Heart right ventricle (tissue), 16 donors: ENCODE measurements at regions not wholly inside any gene's neighbourhood (a gene's known extent, or its start where the extent isn't known, plus 50 kb on each side); places are given as distances from the start of the nearest gene placed in this dataset.

ENCODE experiments used
- ATAC-seq, 8 donors: fragments of 200-7000 bp; cut with Tn5 transposase; one replicate each; pipeline ENCODE4 v1.9.1; 2020; ENCODE audit warnings: mild to moderate bottlenecking in 8 of 8, moderate library complexity in 8 of 8, moderate number of reproducible peaks in 1 of 8
- DNase-seq, 2 donors: peaks; one replicate each; pipeline ENCODE4 v3.0.0-alpha.2; 2020
- H3K27ac ChIP-seq, 10 donors: fragments of 200-600 bp; sonication (generic) in 2 of 10; one replicate each; pipeline versions ENCODE4 v1.5.0 to v1.8.0; 2020 to 2022; ENCODE audit warnings: mild to moderate bottlenecking in 3 of 10
- H3K27me3 ChIP-seq, 7 donors: fragments of 200-600 bp; one replicate each; pipeline ENCODE4 v1.8.0; 2021 to 2022; ENCODE audit warnings: mild to moderate bottlenecking in 2 of 7
- H3K36me3 ChIP-seq, 9 donors: fragments of 200-600 bp; sonication (generic) in 1 of 9; one replicate each; pipeline versions ENCODE4 v1.5.0 to v1.8.0; 2020 to 2022; ENCODE audit warnings: mild to moderate bottlenecking in 2 of 9
- H3K4me1 ChIP-seq, 9 donors: fragments of 200-600 bp; sonication (generic) in 1 of 9; one replicate each; pipeline versions ENCODE4 v1.5.0 to v1.8.0; 2020 to 2022; ENCODE audit warnings: mild to moderate bottlenecking in 4 of 9
- H3K4me3 ChIP-seq, 10 donors: fragments of 200-600 bp; sonication (generic) in 2 of 10; one replicate each; pipeline versions ENCODE4 v1.5.0 to v1.8.0; 2020 to 2022; ENCODE audit warnings: mild to moderate bottlenecking in 7 of 10, moderate library complexity in 2 of 10
- H3K9me3 ChIP-seq, 11 donors: fragments of 200-600 bp in 10 of 11; sonication (generic) in 2 of 11; one replicate each; pipeline versions ENCODE4 v1.5.0 to v1.8.0; 2013 to 2022; ENCODE audit warnings: mild to moderate bottlenecking in 2 of 11, control low read depth in 1 of 11, moderate library complexity in 1 of 11
- CTCF ChIP-seq, 9 donors: fragments of 200-600 bp; sonication (generic) in 2 of 9; IDR thresholded peaks; one replicate each; pipeline versions ENCODE4 v1.5.0 to v1.8.0; 2021 to 2022; ENCODE audit warnings: antibody characterized with exemption in 9 of 9, mild to moderate bottlenecking in 5 of 9, moderate library complexity in 1 of 9
- WGBS, 2 donors: extraction: QIAGEN DNeasy Blood & Tissue Kit; methylation state at CpG; one replicate each; pipeline ENCODE4 v1.1.7; 2013; ENCODE audit warnings: inconsistent platforms in 1 of 2; 5-methylcytosine and 5-hydroxymethylcytosine counted together
- intact Hi-C, 10 donors: fragments of 100-400 bp; cut with DNase I; formaldehyde crosslinking; loops; one replicate each; pipeline versions ENCODE4 v1.11.1 to v1.14.2; 2022
- donor health status: Arrhythmogenic right ventricular cardiomyopathy.
- donor health status: ischemic (EF 13 %, LVEDD 7.1; RV severe dilation, severe dysfunction).
- donor health status: healthy with polysubstance abuse.
- donor health status: DM: no; HTN: yes; CAD: no.
- donor health status: DM: no; HTN: no; CAD: no.
- donor health status: ischemic (EF 25% LVEDD 6.9; RV normal size, moderate dysfunction).
- donor health status: ischemic (EF 25% LVEDD 5.7; RV mildly dilated, moderate dysfunction).
- donor health status: healthy.
- donor health status: DM: yes; HTN: yes; CAD: no.
- donor health status: Ischemic cardiomyopathy.
- donor health status: ischemic (EF 35%, LVEDD 5.7; RV mildly dilated, moderate dysfunction).
- donor health status: nonischemic (EF 11% LVEDD 7.7; RV severe dilation, severe dysfunction).
- donor health status: DM: yes; HTN: yes; CAD: no.
- donor health status: PGD.
- donor health status: ischemic (EF 29% LVEDD 5.4; RV normal size, mild dysfunction).
- donor health status: nonischemic (EF 23%, LVEDD 6.1; RV moderate dilation, normal function).

DNA sequence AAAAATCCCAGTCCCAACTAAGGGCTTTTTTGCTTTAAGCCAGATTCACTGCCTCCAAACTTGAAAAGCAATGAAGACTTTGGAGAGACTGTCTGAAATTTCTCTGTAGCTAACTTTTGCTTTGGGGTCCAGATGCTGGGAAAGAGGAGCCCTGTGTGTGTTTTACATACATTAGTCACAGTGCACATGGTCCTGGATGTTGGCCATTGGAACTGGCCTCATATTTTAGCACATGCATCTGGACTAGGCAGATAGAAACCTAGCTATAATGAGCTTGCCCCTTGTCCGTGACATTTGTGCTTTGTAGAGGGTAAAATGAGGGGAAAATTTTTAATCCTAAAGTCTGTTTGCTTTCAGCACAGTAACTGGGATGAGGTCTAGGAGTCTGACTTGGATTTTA, 421.7 kb downstream of the CDK5RAP2 start:
- intact Hi-C loops: no loop called here
- peaks cover 0 to 3% (median 0%) of the 10 kb centered on the region in 7 donors for H3K27me3 ChIP-seq
- H3K4me1 ChIP-seq: no peaks in the 10 kb centered on the region
- 82 to 83% methylated on average over 1 of the region's 1 CpG for WGBS, 2 donors
- H3K9me3 ChIP-seq: peaks cover 0 to 14% (median 0%) of the 10 kb centered on the region in 11 donors
- no peak for TF ChIP-seq CTCF (IDR thresholded peaks at IDR 0.05)
- no peak overlapping the region for H3K4me3 ChIP-seq
- H3K27ac ChIP-seq: no peak overlapping the region
- DNase-seq (no peak), ATAC-seq (no peak)
- H3K36me3 ChIP-seq: no peaks in the 10 kb centered on the region

- H3K36me3 ChIP-seq: no peaks in the 10 kb centered on the region
- ATAC-seq (no peak), DNase-seq (no peak)
- no peaks in the 10 kb centered on the region for H3K4me1 ChIP-seq
- H3K27ac ChIP-seq: no peak overlapping the region
- 71 to 75% methylated on average over 8 of the region's 8 CpGs for WGBS, 2 donors
- peaks cover 0 to 4% (median 0%) of the 10 kb centered on the region in 7 donors for H3K27me3 ChIP-seq
- H3K4me3 ChIP-seq: no peak overlapping the region
- intact Hi-C loops: no loop called here
- no peak for TF ChIP-seq CTCF (IDR thresholded peaks at IDR 0.05)
- H3K9me3 ChIP-seq: peaks cover 0 to 14% (median 0%) of the 10 kb centered on the region in 11 donors
Measured at GRCh38 chr9:120156376-120156775, 423.6 kb downstream of the CDK5RAP2 start.

DNA sequence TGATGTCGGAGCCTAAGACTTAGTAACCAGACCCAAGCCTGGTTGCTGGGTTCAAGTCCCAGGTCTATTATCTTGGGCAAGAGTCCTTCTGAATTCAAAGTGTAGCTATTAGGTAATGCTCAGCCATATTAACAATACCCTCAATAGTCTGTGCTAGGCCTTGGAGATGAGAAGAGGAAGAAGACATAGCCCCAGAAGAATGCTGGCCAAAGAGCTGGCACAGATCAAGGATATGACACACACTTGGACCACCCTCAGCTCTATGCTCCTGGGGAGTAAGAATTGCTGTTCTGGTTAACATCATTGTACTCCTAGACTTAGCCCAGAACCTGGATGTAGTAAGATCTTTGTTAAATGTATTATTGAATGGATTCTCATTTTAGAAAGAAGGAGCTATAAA, 426.7 kb downstream of the CDK5RAP2 start:
- ATAC-seq (peak in 1 of 8 donors; percentile 21), DNase-seq (no peak)
- 86 to 93% methylated on average over 1 of the region's 1 CpG for WGBS, 2 donors
- intact Hi-C loops: no loop called here
- Histone ChIP-seq H3K27me3 (peaks cover 0 to 11% (median 3%) of the 10 kb centered on the region in 7 donors), H3K9me3 (peaks cover 0 to 3% (median 0%) of the 10 kb centered on the region in 11 donors), H3K27ac (no peak overlapping the region), H3K4me1 (no peaks in the 10 kb centered on the region), H3K36me3 (no peaks in the 10 kb centered on the region), H3K4me3 (no peak overlapping the region)
- no peak for TF ChIP-seq CTCF (IDR thresholded peaks at IDR 0.05)

- no peak for TF ChIP-seq CTCF (IDR thresholded peaks at IDR 0.05)
- no peaks in the 10 kb centered on the region for H3K36me3 ChIP-seq
Measured at GRCh38 chr9:120152295-120152694, 427.7 kb downstream of the CDK5RAP2 start.

More at GRCh38 chr9:120152295-120152694, 427.7 kb downstream of the CDK5RAP2 start:
- intact Hi-C loops: no loop called here
- DNase-seq (peak; percentile 11 to 12), ATAC-seq (peak in 7 of 8 donors; percentile 17 to 81 (median 57))
- H3K4me1 ChIP-seq: no peaks in the 10 kb centered on the region
- H3K27ac ChIP-seq: no peak overlapping the region
- H3K4me3 ChIP-seq: no peak overlapping the region
- peaks cover 0 to 3% (median 0%) of the 10 kb centered on the region in 11 donors for H3K9me3 ChIP-seq
- H3K27me3 ChIP-seq: peaks cover 0 to 18% (median 3%) of the 10 kb centered on the region in 7 donors
- 36 to 39% methylated on average over 4 of the region's 4 CpGs for WGBS, 2 donors
